GM12875 (cell line): ENCODE measurements at regions not wholly inside any gene's neighbourhood (a gene's known extent, or its start where the extent isn't known, plus 50 kb on each side); places are given as distances from the start of the nearest gene placed in this dataset.

Source experiments
- H3K4me3 ChIP-seq: one replicate; pipeline ENCODE4 v1.5.1; 2011; ENCODE audit warnings: low read depth, low read length, control low read depth
- TF ChIP-seq, protein P1 (sequence below): IDR thresholded peaks from 2 replicates; pipeline ENCODE4 v1.5.1; 2011; ENCODE audit warnings: low read depth, mild to moderate bottlenecking, control low read depth, inconsistent platforms, low read length, moderate library complexity, borderline replicate concordance; ENCODE audit not compliant: insufficient read depth

DNA sequence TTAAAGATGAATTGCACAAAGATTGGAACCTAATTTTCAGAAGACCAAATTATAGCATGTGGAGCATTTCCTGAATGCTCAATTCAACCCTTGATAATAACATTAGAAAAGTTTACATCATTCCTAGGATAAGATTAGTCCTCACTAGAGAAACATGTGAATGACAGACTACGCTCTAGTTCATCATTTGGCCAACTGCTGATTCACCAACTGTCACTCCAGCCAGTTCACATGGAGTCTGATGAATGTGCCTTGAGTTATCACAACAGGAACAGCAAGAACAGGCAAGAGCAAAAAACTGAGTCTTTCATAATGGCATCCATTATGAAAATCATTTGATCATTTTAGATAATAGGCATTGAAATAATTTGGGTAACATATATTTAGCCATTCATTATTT is 415.9 kb downstream of the PTPRC start:
- TF ChIP-seq, protein P1, sequence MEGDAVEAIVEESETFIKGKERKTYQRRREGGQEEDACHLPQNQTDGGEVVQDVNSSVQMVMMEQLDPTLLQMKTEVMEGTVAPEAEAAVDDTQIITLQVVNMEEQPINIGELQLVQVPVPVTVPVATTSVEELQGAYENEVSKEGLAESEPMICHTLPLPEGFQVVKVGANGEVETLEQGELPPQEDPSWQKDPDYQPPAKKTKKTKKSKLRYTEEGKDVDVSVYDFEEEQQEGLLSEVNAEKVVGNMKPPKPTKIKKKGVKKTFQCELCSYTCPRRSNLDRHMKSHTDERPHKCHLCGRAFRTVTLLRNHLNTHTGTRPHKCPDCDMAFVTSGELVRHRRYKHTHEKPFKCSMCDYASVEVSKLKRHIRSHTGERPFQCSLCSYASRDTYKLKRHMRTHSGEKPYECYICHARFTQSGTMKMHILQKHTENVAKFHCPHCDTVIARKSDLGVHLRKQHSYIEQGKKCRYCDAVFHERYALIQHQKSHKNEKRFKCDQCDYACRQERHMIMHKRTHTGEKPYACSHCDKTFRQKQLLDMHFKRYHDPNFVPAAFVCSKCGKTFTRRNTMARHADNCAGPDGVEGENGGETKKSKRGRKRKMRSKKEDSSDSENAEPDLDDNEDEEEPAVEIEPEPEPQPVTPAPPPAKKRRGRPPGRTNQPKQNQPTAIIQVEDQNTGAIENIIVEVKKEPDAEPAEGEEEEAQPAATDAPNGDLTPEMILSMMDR, result no peak
- H3K4me3 ChIP-seq, result no peak overlapping the region

DNA sequence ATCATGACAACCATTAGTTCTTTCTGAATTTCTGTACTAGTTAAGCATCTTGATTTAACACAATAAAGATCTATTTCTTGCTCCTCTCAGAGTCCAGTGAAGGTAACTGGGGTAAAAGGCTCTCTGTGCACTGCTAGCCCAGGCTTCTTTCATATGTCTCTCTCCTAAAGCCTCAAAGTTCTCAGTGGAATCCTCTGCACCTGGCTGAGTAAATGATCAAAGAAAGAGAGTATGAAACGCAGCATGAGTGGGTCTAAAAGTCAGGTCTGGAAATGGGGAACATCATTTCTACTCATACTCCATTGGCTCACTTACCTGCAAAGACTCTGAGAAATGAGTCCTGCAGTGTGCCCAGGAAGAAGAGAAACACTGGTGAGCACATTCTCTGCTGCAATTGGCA is 418.5 kb downstream of the PTPRC start:
- TF ChIP-seq, protein P1, result no peak
- no peak overlapping the region for H3K4me3 ChIP-seq

GRCh38 chr1:199058281-199058680 is 419.4 kb downstream of the PTPRC start:
- H3K4me3 ChIP-seq, result no peak overlapping the region
- TF ChIP-seq, protein P1, result no peak

DNA sequence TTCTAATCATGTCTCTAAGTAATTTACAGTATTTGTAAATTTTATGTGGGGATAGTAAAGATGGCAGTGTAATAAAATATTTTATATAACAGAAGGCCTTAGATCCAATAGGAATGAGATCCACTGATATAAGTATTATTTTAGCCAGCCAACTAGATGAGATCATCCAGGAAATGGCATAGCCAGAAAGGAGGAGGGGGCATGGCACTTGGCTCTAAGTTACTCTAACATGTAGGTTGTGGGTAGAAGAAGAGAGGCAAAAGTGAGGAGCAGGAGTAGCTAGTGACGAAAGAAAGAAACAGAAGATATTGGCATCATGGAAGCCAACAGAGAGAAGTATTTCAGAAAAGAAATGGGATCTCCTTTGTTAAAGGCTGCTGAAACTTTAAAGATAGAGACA is 426.1 kb downstream of the PTPRC start:
- no peak overlapping the region for H3K4me3 ChIP-seq
- TF ChIP-seq, protein P1, result no peak

GRCh38 chr1:199067483-199067882 is 428.6 kb downstream of the PTPRC start:
- TF ChIP-seq, protein P1, result no peak
- H3K4me3 ChIP-seq, result no peak overlapping the region

DNA sequence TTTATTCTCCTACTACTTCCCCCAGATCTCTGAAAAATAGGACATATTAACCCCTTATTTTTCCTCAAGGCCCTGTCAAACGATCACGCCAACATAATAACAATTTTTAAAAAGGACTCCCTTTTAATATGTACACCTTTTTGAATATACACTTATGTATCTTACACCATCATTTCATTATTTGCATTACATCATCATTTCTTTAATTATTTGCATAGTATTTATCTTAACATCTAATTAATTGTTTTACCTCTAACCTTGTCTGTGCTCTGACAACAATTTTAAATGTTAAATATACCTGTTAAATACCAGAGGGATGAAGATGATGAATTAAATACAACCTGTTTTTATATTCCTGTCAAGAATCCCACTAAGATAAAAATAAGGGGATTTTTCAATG is 432.2 kb downstream of the PTPRC start:
- TF ChIP-seq, protein P1, result no peak
- no peak overlapping the region for H3K4me3 ChIP-seq

GRCh38 chr1:199073166-199073565 is 434.3 kb downstream of the PTPRC start:
- TF ChIP-seq, protein P1, result no peak
- no peak overlapping the region for H3K4me3 ChIP-seq
